GM19023 (cell line): ENCODE measurements at regions not wholly inside any gene's neighbourhood (a gene's known extent, or its start where the extent isn't known, plus 50 kb on each side); places are given as distances from the start of the nearest gene placed in this dataset.
"Not testable (repeated sequence)": the region's sequence is repeated elsewhere in the genome, so short reads cannot be mapped to it uniquely, and the experiment has no call there.

Experiments used
- ATAC-seq: cut with Tn5 transposase; IDR thresholded peaks from one replicate; pipeline ENCODE4 v1.9.1; 2021; ENCODE audit warnings: mild to moderate bottlenecking, moderate library complexity; ENCODE audit not compliant: unreplicated experiment

DNA sequence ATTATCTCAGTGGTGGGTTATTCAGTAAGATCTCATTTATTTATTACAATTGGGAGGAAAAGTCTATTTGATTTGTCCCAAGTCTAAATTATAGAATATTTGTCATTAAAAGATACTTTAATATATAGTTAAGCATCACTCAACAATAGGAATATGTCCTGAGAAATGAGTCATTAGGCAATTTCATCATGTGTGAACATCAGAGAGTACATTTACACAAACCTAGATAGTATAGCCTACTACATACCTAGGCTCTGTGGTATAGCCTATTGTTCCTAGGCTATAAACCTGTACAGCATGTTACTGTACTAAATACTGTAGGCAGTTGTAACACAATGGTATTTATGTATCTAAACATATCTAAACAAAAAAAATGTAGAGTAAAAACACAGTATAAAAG, 135.0 kb upstream of the RASA1 start:
- no peak for ATAC-seq

DNA sequence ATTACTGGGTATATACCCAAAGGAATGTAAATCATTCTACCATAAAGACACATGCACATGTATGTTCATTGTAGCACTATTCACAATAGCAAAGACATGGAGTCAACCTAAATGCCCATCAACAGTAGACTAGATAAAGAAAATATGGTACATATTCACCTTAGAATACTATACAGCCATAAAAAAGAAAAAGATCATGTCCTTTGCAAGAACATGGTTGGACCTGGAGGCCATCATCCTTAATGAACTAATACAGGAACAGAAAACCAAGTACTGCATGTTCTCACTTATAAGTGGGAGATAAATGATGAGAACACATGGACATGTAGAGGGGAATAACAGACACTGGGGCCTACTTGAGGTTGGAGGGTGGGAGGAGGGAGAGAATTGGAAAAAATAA, 133.2 kb upstream of the RASA1 start:
- ATAC-seq = not testable (repeated sequence)

DNA sequence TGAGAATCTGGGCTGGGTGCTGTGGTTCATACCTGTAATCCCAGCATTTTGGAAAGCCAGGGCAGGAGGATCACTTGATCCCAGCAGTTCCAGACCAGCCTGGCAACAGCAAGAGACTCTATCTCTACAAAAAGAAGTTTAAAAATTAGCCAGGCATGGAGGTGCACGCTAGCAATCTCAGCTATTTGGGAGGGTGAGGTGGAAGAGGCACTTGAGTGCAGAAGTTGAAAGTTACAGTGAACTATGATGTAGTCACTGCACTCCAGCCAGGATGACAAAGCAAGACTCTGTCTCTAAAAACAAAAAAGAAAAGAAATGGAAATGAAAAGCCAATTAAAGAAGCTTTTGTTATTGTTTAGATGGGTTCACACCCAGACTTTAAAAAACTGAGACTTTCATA, 131.6 kb upstream of the RASA1 start:
- ATAC-seq = no peak

DNA sequence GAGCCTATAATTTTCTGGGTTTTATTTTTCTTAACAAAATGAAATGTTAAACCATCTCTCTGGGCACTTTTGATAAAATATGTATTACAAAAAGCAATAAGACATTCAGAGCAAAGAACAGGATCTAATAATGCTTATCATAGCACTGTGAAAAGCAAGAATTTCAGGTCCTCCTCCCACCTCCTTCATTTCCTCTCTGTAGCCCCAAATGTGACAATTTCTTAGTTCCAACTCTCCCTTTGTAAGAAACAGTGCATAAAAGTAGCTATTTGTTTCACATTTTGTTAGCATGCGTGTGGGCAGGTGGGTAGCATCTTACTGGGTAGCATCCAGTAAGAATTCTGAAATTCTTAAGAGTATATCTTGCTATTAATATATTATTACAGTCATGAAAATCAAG, 130.9 kb upstream of the RASA1 start:
- no peak for ATAC-seq

DNA sequence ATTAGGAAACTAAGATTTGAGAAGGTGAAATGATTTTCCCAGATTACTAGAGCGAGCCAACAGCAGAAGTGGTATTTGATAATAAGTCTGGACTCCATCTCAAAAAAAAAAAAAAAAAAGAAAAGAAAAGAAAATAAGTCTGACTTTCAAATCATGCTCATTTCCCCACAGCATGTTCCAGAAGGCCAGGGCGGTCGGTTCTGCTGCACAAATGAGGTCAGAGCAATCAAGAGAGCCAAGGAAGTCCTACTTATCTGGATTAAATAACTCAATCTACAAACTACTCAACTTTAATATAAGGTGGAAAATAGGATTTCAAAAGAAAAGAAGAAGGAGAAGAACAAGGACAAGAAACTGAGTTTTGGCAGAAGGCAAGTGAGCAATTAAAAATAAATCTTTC, 130.4 kb upstream of the RASA1 start:
- no peak for ATAC-seq

DNA sequence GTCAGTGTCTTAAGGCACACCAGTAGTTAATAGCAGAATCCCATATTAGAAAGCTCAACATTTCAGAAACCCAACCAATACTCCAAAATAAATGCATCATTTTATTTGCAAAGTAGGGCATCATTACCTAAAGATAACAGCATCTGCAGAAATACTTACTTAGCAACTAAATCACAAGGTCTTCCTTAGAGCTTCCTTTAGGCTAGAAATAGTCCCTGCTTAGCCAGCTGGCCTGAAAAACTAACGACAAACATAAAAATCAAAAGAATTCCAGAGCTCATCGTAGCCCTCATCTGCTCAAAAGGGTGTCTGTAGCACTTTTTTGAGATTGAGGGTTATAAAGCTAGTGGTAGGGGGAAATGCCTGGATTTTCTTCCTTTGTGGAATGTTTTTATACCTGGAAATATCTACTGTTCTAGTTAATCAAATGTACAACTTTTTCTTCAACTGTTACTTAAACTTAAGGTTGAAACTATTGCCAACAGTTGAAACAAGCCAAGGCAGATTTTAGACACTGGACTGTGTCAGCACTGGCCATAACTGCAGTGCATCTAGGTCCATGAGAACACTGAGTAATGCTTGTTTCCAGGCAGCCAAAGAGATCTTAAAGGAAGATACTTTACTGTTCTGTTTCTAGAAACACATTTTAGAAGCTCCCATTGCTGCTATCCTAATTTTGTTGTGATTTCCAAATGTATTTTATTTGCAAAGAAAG, 129.4 kb upstream of the RASA1 start:
- ATAC-seq = no peak

DNA sequence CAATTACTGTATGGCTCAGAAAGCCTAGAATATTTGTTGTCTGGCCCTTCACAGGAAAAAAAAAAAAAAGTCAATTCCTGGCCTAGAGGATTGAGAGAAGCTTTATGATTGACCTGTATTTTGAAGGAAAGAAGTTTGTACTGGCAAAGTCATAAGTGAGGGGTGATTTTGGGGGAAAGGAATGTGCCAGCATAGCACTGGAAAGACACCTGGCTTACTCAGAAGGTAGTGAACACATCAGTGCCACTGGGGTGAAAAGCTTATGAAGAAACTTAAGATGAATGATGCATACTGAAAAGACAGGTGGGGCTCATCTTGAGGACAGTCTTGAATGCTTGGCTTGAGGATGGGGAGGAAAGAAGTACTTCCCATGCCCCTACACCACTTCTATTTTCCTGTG, 127.9 kb upstream of the RASA1 start:
- ATAC-seq = no peak

DNA sequence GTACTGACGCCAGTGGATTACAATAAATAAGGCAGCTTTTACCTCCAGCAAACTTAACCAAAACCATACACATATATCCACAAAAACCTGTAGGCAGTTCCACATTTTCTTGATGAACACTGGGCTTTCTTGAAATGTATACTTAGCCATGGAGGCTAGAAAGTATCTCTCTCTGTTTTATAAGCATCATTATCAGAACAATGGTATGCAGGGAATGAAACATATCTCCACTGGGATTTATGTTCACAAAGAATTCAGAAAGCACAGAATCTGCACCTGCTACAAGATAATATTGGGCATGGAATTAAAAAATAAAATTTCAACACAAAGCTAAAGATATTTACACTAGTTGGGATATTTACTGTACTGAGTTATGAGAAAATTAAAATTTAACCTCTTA, 126.1 kb upstream of the RASA1 start:
- no peak for ATAC-seq

DNA sequence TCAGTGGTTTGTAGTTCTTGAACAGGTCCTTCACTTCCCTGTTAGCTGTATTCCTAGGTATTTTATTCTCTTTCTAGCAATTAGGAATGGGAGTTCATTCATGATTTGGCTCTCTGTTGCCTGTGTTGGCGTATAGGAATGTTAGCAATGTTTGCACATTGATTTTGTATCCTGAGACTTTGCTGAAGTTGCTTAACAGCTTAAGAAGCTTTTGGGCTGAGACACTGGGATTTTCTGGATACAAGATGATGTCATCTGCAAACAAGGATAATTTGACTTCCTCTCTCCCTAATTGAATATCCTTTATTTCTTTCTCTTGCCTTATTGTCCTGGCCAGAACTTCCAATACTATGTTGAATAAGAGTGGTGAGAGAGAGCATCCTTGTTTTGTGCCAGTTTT, 121.8 kb upstream of the RASA1 start:
- ATAC-seq = not testable (repeated sequence)

DNA sequence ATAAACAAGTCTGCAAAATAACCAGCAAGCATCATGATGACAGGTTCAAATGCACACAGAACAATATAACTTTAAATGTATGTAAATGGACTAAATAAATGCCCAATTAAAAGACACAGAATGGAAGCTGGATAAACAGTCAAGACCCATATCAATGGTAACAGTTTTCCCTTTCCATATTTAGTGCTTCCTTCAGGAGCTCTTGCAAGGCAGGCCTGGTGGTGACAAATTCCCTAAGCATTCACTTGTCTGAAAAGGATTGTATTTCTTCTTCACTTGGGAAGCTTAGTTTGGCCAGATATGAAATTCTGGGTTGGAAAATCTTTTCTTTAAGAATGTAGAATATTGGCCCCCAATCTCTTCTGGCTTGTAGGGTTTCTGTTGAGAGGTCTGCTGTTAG, 120.2 kb upstream of the RASA1 start:
- no peak for ATAC-seq

DNA sequence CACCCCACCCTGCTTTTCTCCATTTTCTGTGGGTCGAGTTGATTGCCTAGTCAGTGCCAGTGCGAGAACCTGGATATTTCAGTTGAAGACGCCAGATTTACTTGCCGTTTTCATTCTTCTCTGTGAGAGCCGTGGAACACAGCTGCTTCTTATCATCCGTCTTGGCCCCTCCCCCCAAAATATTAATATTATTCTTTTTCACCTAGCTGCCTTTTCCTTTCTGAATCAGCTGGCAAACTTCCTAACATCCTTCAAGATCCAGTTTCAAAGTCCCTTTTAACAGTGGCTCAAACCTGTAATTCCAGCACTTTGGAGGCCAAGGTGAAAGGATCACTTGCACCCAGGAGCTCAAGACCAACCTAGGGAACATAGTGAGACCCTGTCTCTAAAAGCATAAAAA, 117.1 kb upstream of the RASA1 start:
- no peak for ATAC-seq

DNA sequence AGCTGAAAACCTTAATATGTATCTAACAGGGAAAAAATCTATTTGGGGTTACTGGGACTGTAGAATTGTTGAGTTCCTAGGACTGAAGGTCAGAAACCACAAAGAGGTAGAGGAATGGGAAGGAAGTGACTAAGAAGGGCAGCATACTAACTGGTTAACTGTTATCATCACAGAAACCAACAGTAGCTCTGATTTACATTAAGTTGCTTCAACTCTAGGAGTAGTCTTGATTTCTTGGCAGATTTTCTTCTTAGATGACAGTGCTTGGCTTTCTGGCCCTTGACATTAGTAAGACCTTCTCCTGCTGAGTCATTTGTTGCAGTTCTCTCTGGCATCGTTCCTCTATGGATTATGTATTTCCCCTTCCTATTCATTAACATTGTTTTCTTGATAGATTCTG, 116.1 kb upstream of the RASA1 start:
- ATAC-seq = no peak

DNA sequence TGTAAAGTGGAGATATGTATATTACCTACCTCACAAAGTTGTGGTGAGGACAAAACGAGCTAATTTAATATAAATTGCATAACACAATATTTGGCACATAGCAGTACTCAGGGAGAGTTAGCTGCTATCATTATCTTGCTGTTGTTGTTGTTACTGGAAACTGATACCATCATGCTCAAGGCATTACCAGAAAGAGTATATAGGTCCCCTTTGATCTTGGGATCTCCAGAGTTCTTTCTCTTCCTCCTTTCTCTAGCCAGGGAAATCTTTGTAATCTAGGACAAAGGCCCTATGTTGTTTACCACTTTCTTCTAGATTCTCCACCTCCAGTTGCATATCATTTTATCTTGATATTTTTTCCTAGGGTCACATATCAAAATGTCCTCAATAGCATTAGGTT, 114.8 kb upstream of the RASA1 start:
- no peak for ATAC-seq

DNA sequence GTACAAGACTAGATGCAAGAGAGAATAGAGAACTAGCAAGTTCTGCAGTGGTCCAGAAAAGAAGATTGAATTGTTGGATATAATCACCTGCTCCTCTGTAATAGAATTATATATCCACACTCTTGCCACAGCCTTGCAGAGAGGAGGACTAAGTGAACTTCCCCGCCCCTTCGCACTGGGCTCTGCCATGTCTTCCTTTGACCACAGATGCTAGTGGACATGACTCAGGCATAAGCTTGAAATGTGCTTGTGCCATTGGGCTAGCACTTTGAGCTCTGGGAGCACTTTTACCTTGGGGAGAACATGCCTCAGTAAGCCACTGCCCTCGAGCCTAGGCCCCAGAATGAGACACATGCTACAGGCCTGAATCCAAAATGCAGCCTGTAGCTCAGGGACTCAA, 113.5 kb upstream of the RASA1 start:
- ATAC-seq = no peak

DNA sequence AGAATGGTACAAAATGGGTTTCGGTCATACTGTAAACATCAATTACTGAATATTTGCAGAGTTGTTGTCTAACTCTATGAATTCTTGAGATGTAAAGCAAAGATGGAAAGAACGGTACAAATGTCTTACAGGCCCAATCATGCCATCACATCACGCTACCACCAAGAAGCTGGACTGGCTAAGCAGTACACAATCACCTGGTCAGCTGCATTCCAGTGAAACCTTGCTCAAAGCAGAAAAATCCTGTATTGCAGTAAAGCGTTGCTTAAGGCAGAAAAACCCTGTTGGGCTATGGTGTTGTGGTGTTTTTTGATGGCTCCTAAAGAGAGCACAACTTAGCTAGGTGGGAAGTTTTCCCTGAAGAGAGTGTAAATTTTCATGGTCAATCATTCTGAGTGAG, 112.6 kb upstream of the RASA1 start:
- no peak for ATAC-seq

DNA sequence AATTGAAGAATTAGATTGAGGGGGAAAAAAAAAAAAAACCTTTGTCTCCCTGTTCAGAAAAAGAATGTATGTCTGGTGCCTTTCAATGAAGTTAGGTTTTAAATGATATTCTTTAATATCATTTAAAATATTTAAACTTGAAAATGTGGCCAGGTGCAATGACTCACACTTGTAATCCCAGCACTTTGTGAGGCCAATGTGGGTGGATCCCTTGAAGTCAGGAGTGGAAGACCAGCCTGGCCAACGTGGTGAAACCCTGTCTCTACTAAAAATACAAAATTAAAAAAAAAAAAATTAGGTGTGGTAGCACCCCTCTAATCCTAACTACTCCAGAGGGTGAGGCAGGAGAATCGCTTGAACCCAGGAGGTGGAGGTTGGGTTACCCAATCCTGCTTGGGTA, 111.1 kb upstream of the RASA1 start:
- ATAC-seq = no peak

DNA sequence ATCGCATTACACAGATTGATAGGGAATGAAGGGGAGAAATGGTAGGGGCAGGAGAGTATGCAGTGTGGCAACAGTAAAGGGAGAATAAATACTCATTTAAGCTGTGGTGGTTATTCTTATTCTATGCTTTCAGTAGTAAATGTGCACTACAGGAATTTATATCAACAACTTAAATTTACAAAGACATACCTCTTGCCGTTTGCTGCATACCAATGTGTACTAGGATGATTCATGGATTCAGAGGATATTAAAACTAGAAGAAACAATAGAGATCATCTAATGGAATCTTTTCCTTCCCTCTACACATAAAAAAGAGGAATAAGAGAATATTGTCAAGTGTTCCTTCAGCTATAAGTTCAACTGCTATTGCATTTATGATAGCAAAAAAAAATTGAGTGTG, 103.3 kb upstream of the RASA1 start:
- ATAC-seq = no peak

DNA sequence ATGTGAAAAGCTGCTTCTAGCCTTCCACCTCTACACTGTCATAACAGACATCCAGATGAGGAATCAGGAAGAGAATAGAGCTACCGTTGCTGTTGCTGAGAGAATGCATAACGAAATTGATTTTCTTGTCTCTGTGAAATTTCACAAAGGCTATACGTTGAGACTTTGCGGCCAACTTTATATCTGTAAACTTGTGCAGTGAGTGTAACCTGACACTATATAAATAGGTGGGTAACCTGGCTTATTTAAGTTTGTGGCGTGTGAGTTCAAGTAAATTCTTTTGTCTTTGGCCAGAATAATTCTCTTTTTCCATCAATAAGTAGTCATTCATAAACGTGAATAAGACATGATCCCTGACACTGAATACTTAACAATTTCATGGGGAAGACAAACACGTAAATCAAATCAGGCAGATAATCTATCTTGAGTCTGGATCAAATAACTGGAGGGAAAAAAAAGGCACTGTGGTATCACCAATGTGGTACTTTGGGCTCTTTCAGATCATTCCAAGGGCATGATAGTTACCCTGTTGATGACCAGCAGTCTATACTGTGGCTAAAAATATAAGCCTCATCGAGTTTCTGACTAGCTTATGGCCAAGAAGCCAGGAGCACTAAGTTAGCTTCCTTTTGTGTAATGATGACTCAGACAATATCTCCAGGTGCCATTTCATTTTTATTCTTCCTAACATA, 98.2 kb upstream of the RASA1 start:
- no peak for ATAC-seq

DNA sequence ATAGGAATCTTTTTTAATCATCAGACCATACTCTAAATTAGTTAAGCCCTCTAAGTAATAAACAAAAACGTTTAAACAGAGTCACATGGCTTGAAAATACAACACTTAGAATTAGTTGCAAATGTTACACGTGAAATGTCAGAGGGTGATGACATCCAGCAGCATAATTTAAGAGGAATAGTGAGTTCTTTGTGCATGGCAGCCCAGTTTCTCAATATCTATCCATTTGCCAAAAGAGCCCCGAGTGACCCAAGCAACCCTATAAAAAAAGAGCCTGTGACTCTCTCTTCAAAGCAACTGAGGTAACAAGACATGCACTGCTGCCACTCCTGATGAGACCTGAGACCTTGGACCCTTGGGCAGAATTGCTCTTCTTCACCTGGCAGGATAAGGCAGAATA, 96.9 kb upstream of the RASA1 start:
- ATAC-seq = no peak

DNA sequence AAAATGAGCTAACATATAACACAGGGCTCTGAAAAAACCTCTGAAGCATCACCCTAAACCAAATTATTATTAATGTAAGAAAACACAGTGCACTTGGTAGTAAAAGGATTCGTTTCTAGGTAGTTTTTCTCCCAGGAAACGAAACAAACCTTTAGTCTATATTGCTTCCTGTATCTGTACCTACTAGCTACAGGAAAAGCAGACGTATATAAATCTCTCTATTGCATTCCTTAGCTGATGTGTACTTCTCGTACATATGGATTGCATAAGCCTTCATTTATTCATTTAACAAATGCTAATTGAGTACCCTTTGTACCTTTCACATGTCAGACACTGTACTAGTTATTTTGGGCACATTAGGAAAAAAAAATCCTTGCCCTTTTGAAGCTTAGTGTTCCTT, 85.0 kb upstream of the RASA1 start:
- ATAC-seq = no peak

DNA sequence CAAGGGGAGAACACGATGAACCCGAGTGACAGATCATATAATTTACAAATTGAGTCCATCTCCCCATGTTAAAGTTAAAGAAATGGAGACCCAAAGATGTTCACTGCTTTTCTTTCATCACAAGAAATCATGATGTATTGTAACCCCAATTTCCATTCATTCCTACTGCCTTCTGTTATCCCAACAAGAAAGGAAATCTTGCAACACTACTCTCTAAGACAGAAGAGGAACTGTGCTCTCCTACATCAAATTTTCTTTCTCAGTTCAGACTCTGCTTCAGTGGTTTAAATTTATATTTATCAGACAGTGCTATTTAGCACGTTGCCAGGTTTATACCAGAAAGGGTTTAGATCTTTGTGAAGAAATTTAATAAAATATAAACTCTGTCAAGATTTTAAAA, 83.8 kb upstream of the RASA1 start:
- no peak for ATAC-seq

DNA sequence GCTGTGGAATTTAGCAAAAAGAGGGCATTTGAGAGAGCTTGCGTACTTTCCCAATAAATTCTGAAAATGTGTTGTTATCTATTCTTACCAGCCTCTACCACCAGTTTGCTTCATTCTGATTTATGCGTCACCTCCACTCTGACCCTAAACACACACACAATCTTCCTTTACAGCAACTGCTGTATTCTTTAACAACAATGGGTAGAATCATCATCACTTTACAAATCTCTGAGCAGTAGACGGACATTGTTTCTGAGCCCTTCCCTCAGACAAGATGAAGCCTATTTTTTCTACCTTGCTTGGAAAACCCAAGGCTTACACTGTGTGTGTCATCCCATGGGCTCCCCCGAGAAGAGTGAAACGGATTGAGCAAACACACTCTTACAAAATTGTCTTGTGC, 83.1 kb upstream of the RASA1 start:
- ATAC-seq = no peak

DNA sequence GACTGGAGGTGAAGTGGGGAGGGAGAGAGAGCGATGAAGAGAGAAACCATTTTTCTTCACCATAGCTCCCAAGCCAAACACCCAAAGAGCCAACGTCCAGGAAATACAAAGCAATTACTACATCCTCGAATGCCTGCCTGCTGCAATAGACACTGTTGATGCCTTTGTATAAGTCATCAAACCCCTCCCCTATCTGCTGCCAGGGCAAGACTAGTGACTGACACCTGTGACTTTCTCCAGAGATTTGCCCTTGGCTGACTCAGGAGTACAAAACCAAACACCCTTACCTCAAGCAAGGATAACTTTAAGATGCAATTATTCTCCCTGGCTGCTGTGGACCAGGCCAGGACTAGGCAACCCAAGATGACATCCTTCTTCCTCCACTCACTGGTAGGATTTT, 81.8 kb upstream of the RASA1 start:
- no peak for ATAC-seq
